A549 (cell line): ENCODE measurements at regions not wholly inside any gene's neighbourhood (a gene's known extent, or its start where the extent isn't known, plus 50 kb on each side); places are given as distances from the start of the nearest gene placed in this dataset.

Experiments used
- ATAC-seq, 2 experiments: fragments of 200-7000 bp in 1 of 2; fragments of >200 bp in 1 of 2; cut with Nextera tagmentation in 1 of 2; cut with Tn5 transposase in 1 of 2; 3 replicates each; pipeline versions ENCODE4 v1.8.0 to v1.9.1; 2018 to 2020; ENCODE audit warnings: mild to moderate bottlenecking in 1 of 2, moderate library complexity in 1 of 2
- CTCF ChIA-PET: fragments of 300-600 bp; sonication (Branson Sonifier 250); formaldehyde crosslinking; extraction: SDS; loops from one replicate; lab custom pipeline; 2021; ENCODE audit warnings: antibody characterized with exemption, inconsistent platforms; lab: Yijun Ruan, JAX
- POLR2A ChIA-PET: fragments of 350-600 bp; formaldehyde crosslinking; extraction: SDS; loops from one replicate; lab custom pipeline; 2021; ENCODE audit warnings: antibody characterized with exemption, inconsistent platforms; lab: Yijun Ruan, JAX
- DNase-seq, 2 experiments: peaks; one replicate each; pipeline versions ENCODE4 v3.0.0 to v3.0.0-alpha.2; 2011 to 2016; ENCODE audit warnings: low read depth in 1 of 2, low spot score in 1 of 2
- FAIRE-seq: peaks from 2 replicates; lab custom pipeline; 2011; peaks lifted over from hg19 to GRCh38; lab: Jason Lieb, UNC
- H3K27ac ChIP-seq, 2 experiments: fragments of >200 bp; sonication (Bioruptor Twin); formaldehyde crosslinking; 3 replicates each; pipeline ENCODE4 v1.5.1; 2016 to 2017
- H3K4me1 ChIP-seq: fragments of >200 bp; sonication (Bioruptor Twin); formaldehyde crosslinking; 3 replicates; pipeline ENCODE4 v1.6.1; 2016
- H3K4me2 ChIP-seq: fragments of >200 bp; sonication (Bioruptor Twin); formaldehyde crosslinking; 3 replicates; pipeline ENCODE4 v1.6.1; 2016
- H3K4me3 ChIP-seq: fragments of >200 bp; sonication (Bioruptor Twin); formaldehyde crosslinking; 3 replicates; pipeline ENCODE4 v1.5.1; 2016
- H3K9me3 ChIP-seq: fragments of >200 bp; sonication (Bioruptor Twin); formaldehyde crosslinking; 3 replicates; pipeline ENCODE4 v1.6.1; 2016
- CBX2 ChIP-seq: fragments of 200-600 bp; sonication (generic); IDR thresholded peaks from 2 replicates; pipeline ENCODE4 v1.6.1; 2016; ENCODE audit warnings: low read depth, mild to moderate bottlenecking, borderline replicate concordance
- EHMT2 ChIP-seq: fragments of 200-600 bp; sonication (generic); IDR thresholded peaks from 2 replicates; pipeline ENCODE4 v1.6.1; 2016; ENCODE audit warnings: antibody characterized with exemption, low read depth, mild to moderate bottlenecking, moderate library complexity
- ESRRA ChIP-seq: fragments of 150-350 bp; IDR thresholded peaks from 2 replicates; pipeline ENCODE4 v1.6.1; 2014; ENCODE audit warnings: mild to moderate bottlenecking, low read length, borderline replicate concordance
- FOSL2 ChIP-seq, 2 experiments: fragments of 450-650 bp in 1 of 2; fragments of >200 bp in 1 of 2; sonication (Bioruptor Twin) in 1 of 2; formaldehyde crosslinking; IDR thresholded peaks; 2 replicates each; pipeline versions ENCODE4 v1.5.0 to v1.6.1; 2016 to 2020; ENCODE audit warnings: mild to moderate bottlenecking in 1 of 2, moderate library complexity in 1 of 2
- FOXS1 ChIP-seq: fragments of 250-450 bp; sonication (Bioruptor Pico); IDR thresholded peaks from 2 replicates; pipeline ENCODE4 v1.5.0; 2020; ENCODE audit warnings: mild to moderate bottlenecking, moderate library complexity
- HEYL ChIP-seq: fragments of 250-450 bp; sonication (Bioruptor Pico); IDR thresholded peaks from 2 replicates; pipeline ENCODE4 v1.8.0; 2021; ENCODE audit warnings: mild to moderate bottlenecking, moderate library complexity
- HOXB13 ChIP-seq: fragments of 250-450 bp; sonication (Bioruptor Pico); IDR thresholded peaks from 2 replicates; pipeline ENCODE4 v1.5.0; 2020; ENCODE audit warnings: low read depth, mild to moderate bottlenecking, moderate library complexity
- JUN ChIP-seq, 2 experiments: fragments of >200 bp; sonication (Bioruptor Twin); formaldehyde crosslinking; IDR thresholded peaks; 2 replicates in 1 of 2; 3 replicates in 1 of 2; pipeline ENCODE4 v1.6.1; 2016 to 2017
- JUNB ChIP-seq: fragments of >200 bp; sonication (Bioruptor Twin); formaldehyde crosslinking; IDR thresholded peaks from 2 replicates; pipeline ENCODE4 v1.6.1; 2016
- KDM1A ChIP-seq: fragments of 200-600 bp; sonication (generic); IDR thresholded peaks from 2 replicates; pipeline ENCODE4 v1.6.1; 2016; ENCODE audit warnings: low read depth, mild to moderate bottlenecking
- MAX ChIP-seq: IDR thresholded peaks from 2 replicates; pipeline ENCODE4 v1.6.1; 2012
- NR3C1 ChIP-seq: fragments of >200 bp; sonication (Bioruptor Twin); formaldehyde crosslinking; IDR thresholded peaks from 3 replicates; pipeline ENCODE4 v1.6.1; 2017
- RAD21 ChIP-seq, 2 experiments: fragments of >200 bp in 1 of 2; sonication (Bioruptor Twin) in 1 of 2; formaldehyde crosslinking in 1 of 2; IDR thresholded peaks in 1 of 2; conservative IDR thresholded peaks in 1 of 2; 2 replicates in 1 of 2; 3 replicates in 1 of 2; pipeline ENCODE4 v1.6.1; 2012 to 2018; ENCODE audit warnings: inconsistent platforms in 1 of 2
- RARB ChIP-seq: fragments of 250-450 bp; sonication (Bioruptor Pico); IDR thresholded peaks from 2 replicates; pipeline ENCODE4 v1.8.0; 2021; ENCODE audit warnings: mild to moderate bottlenecking, moderate library complexity
- RCOR1 ChIP-seq: fragments of 150-350 bp; IDR thresholded peaks from 2 replicates; pipeline ENCODE4 v1.6.1; 2014; ENCODE audit warnings: antibody characterized with exemption, low read length, low read depth
- RNF2 ChIP-seq: fragments of 200-600 bp; sonication (generic); IDR thresholded peaks from 2 replicates; pipeline ENCODE4 v1.6.1; 2016; ENCODE audit warnings: low read depth, mild to moderate bottlenecking, antibody characterized with exemption, moderate library complexity, borderline replicate concordance
- SREBF2 ChIP-seq: fragments of 450-650 bp; IDR thresholded peaks from 2 replicates; pipeline ENCODE4 v1.6.1; 2014; ENCODE audit warnings: mild to moderate bottlenecking, moderate library complexity
- USF2 ChIP-seq: fragments of 450-650 bp; IDR thresholded peaks from 2 replicates; pipeline ENCODE4 v1.6.1; 2014; ENCODE audit warnings: antibody characterized with exemption
- ZFP36 ChIP-seq: fragments of 450-650 bp; IDR thresholded peaks from 2 replicates; pipeline ENCODE4 v1.6.1; 2014; ENCODE audit warnings: borderline replicate concordance; ENCODE audit not compliant: partially characterized antibody
- WGBS: methylation state at CpG from one replicate; pipeline ENCODE4 v1.1.6; 2017; ENCODE audit errors: missing lambda C conversion rate; 5-methylcytosine and 5-hydroxymethylcytosine counted together

- 31% methylated on average over 8 of the region's 8 CpGs for WGBS
- H3K4me3 ChIP-seq: no peak overlapping the region
These were observed 160.6 kb upstream of the RPL38 start for GRCh38 chr17:74042744-74043486.

GRCh38 chr17:74043976-74044375 is 159.5 kb upstream of the RPL38 start:
- ATAC-seq: no peak
- CTCF ChIA-PET: no interaction called here

More at GRCh38 chr17:74042744-74043486, 160.6 kb upstream of the RPL38 start:
- POLR2A ChIA-PET: interaction anchor here (1.0 kb wide), 1 partner anchor 245 kb away, joined by 3 read pairs; no protein-coding TSS in a partner anchor
- H3K4me1 ChIP-seq: peaks cover 11% of the 10 kb centered on the region
- no peak for TF ChIP-seq RCOR1
- peak; percentile 89 for TF ChIP-seq FOSL2 (IDR thresholded peaks at IDR 0.05)
- peak; percentile 93 for TF ChIP-seq FOSL2 (CRISPR knock-in tag; IDR thresholded peaks at IDR 0.05)
- no peak for TF ChIP-seq EHMT2
- TF ChIP-seq JUNB: peak; percentile 63
- TF ChIP-seq MAX: peak; percentile 70
- TF ChIP-seq CBX2: no peak
- peak; percentile 91 for TF ChIP-seq USF2
- TF ChIP-seq FOXS1 (CRISPR knock-in tag): no peak
- no peak for TF ChIP-seq RNF2
- ATAC-seq: peak; percentile 93 to 98
- peak overlapping the region; percentile 11 to 35; a peak in 2 of 6 replicates for H3K27ac ChIP-seq
- CTCF ChIA-PET: interaction anchor here (0.9 to 2.0 kb wide), 4 partner anchors 13 to 405 kb away, joined by 3 to 5 read pairs (median 4); no protein-coding TSS in a partner anchor
- H3K4me2 ChIP-seq: peak overlapping the region; percentile 39; the same call in 1 of the 3 replicates
- peak; percentile 90 for FAIRE-seq
- H3K9me3 ChIP-seq: no peaks in the 10 kb centered on the region
- DNase-seq: peak; percentile 85 to 99

GRCh38 chr17:74045608-74046280 is 157.7 kb upstream of the RPL38 start:
- no peak overlapping the region for H3K4me3 ChIP-seq
- FAIRE-seq (no peak), ATAC-seq (no peak), DNase-seq (peak in 1 of 2 experiments; percentile 22)
- 33% methylated on average over 16 of the region's 16 CpGs for WGBS
- POLR2A ChIA-PET: no interaction called here
- H3K4me1 ChIP-seq: peaks cover 11% of the 10 kb centered on the region
- H3K4me2 ChIP-seq: no peak overlapping the region
- no peak overlapping the region for H3K27ac ChIP-seq
- CTCF ChIA-PET: interaction anchor here (0.5 to 1.1 kb wide), 3 partner anchors 10 to 126 kb away, joined by 3 to 4 read pairs (median 3); no protein-coding TSS in a partner anchor
- TF ChIP-seq ESRRA (no peak), SREBF2 (no peak), KDM1A (no peak), JUN (IDR thresholded peaks at IDR 0.05) (no peak), ZFP36 (no peak), RARB (CRISPR knock-in tag) (no peak), HEYL (CRISPR knock-in tag) (no peak), NR3C1 (no peak)
- no peaks in the 10 kb centered on the region for H3K9me3 ChIP-seq

More at GRCh38 chr17:74043976-74044375, 159.5 kb upstream of the RPL38 start:
- WGBS: 23% methylated on average over 4 of the region's 4 CpGs
- DNase-seq (no peak), FAIRE-seq (no peak)
- H3K4me2 ChIP-seq: no peak overlapping the region
- H3K4me1 ChIP-seq: peaks cover 11% of the 10 kb centered on the region
- TF ChIP-seq HOXB13 (CRISPR knock-in tag) (no peak), JUNB (no peak), RAD21 (conservative IDR thresholded peaks at IDR 0.05 in 1 of 2, IDR thresholded peaks at IDR 0.05 in 1 of 2) (no peak)
- POLR2A ChIA-PET: no interaction called here
- no peaks in the 10 kb centered on the region for H3K9me3 ChIP-seq
- H3K27ac ChIP-seq: no peak overlapping the region
- H3K4me3 ChIP-seq: no peak overlapping the region
